ENCODE measurements at regions not wholly inside any gene's neighbourhood (a gene's known extent, or its start where the extent isn't known, plus 50 kb on each side); places are given as distances from the start of the nearest gene placed in this dataset.

DNA sequence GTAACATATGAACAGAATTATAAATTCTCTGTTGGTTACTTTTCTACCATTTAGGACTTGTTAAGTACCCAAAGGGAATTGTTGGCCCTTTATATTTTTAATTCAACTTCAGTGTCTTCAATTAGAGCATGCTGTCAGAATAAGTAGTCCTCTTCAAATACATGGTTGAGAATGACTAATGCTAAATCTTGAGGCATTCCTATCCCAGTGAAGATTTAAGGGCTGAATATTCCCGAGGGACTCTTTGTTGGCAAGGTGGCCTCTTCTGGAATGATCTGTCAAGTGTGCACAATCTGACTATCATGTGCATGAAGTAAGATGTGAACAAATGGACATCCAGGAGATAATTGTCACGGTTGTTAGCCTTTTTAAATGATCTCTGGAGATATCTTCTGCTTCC is 421.7 kb downstream of the BMP2 start:
- TF ChIP-seq, protein P1, sequence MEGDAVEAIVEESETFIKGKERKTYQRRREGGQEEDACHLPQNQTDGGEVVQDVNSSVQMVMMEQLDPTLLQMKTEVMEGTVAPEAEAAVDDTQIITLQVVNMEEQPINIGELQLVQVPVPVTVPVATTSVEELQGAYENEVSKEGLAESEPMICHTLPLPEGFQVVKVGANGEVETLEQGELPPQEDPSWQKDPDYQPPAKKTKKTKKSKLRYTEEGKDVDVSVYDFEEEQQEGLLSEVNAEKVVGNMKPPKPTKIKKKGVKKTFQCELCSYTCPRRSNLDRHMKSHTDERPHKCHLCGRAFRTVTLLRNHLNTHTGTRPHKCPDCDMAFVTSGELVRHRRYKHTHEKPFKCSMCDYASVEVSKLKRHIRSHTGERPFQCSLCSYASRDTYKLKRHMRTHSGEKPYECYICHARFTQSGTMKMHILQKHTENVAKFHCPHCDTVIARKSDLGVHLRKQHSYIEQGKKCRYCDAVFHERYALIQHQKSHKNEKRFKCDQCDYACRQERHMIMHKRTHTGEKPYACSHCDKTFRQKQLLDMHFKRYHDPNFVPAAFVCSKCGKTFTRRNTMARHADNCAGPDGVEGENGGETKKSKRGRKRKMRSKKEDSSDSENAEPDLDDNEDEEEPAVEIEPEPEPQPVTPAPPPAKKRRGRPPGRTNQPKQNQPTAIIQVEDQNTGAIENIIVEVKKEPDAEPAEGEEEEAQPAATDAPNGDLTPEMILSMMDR (IDR thresholded peaks at IDR 0.05; ENCODE audit: insufficient read depth, low read length, poor library complexity, severe bottlenecking): no peak
- no peak for TF ChIP-seq EZH2phosphoT487 (conservative IDR thresholded peaks at IDR 0.05; ENCODE audit: low read length)
- no peaks in the 10 kb centered on the region for H3K9me3 ChIP-seq (ENCODE audit: insufficient read depth, low read length)

DNA sequence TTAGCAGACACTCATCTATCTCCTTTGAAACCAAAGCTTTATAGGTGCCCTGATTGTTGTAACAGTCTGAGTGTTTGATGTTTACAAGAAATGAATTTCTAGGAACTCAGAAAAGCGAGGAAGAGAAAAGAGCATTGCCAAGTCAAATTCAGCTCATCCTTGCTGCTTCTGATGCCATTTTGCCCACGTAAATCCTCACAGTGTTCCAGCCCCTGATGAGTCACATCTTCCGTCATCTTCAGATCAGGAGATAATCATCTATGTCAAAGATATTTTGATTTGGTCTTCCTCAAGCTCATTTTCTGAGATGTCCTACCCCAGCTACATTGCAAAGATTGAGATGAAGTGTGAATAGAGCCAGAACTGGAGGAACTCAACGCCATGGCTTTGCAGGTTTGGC is 426.2 kb downstream of the BMP2 start:
- H3K27me3 ChIP-seq (ENCODE audit: low read length): no peaks in the 10 kb centered on the region
- no peak overlapping the region for H3K27ac ChIP-seq (ENCODE audit: low read depth, low read length)
- TF ChIP-seq EZH2phosphoT487 (conservative IDR thresholded peaks at IDR 0.05; ENCODE audit: low read length): no peak
- TF ChIP-seq, protein P1 (IDR thresholded peaks at IDR 0.05; ENCODE audit: insufficient read depth, low read length, poor library complexity, severe bottlenecking): no peak
- no peak overlapping the region for H3K4me3 ChIP-seq (ENCODE audit: insufficient read depth, low read length, poor library complexity, severe bottlenecking)
- no peak overlapping the region for H3K4me2 ChIP-seq (ENCODE audit: low read depth, low read length, poor library complexity, severe bottlenecking)
- no peak overlapping the region for H3K9ac ChIP-seq (ENCODE audit: low read length)
- H3K9me3 ChIP-seq (ENCODE audit: insufficient read depth, low read length): no peaks in the 10 kb centered on the region
- no peaks in the 10 kb centered on the region for H3K9me2 ChIP-seq (replicated peaks; ENCODE audit: insufficient read depth, low read length)
- H3K79me2 ChIP-seq (ENCODE audit: insufficient read depth, low read length): no peaks in the 10 kb centered on the region
- H3F3A ChIP-seq (ENCODE audit: insufficient read depth): no peaks in the 10 kb centered on the region
- no peaks in the 10 kb centered on the region for H3K36me3 ChIP-seq (ENCODE audit: low read length)
- H2AFZ ChIP-seq (ENCODE audit: low read depth, low read length, severe bottlenecking): no peak overlapping the region
- H4K20me1 ChIP-seq (ENCODE audit: low read depth, low read length): no peaks in the 10 kb centered on the region

More for the DNA sequence above, 421.7 kb downstream of the BMP2 start:
- H3K9me2 ChIP-seq (replicated peaks; ENCODE audit: insufficient read depth, low read length): no peaks in the 10 kb centered on the region
- H3K79me2 ChIP-seq (ENCODE audit: insufficient read depth, low read length): no peaks in the 10 kb centered on the region
- H3K4me2 ChIP-seq (ENCODE audit: low read depth, low read length, poor library complexity, severe bottlenecking): no peak overlapping the region
- no peaks in the 10 kb centered on the region for H3K36me3 ChIP-seq (ENCODE audit: low read length)
- no peak overlapping the region for H3K9ac ChIP-seq (ENCODE audit: low read length)
- no peaks in the 10 kb centered on the region for H3K27me3 ChIP-seq (ENCODE audit: low read length)
- H2AFZ ChIP-seq (ENCODE audit: low read depth, low read length, severe bottlenecking): no peak overlapping the region
- no peaks in the 10 kb centered on the region for H3F3A ChIP-seq (ENCODE audit: insufficient read depth)
- no peak overlapping the region for H3K4me3 ChIP-seq (ENCODE audit: insufficient read depth, low read length, poor library complexity, severe bottlenecking)
- H4K20me1 ChIP-seq (ENCODE audit: low read depth, low read length): no peaks in the 10 kb centered on the region
- no peak overlapping the region for H3K27ac ChIP-seq (ENCODE audit: low read depth, low read length)

DNA sequence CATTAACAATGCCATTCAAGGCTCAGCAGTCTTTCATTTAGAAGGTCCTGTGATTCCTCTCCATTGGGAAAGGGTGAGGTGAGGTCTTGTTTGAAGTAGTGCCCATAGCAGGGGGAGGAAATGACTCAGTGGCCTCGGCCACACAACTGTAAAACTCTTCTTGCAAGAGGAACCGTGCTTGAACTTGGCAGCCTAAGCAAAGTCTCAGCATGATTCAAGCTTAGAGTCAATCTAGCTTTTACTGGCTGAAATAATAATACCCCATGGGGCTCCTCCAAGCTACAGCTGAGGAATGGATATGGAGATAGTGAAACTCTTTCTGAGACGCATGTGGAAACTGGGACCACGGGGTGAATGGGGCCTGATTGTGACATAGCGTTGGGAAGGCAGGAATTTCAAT is 428.2 kb downstream of the BMP2 start:
- Histone ChIP-seq H4K20me1 (ENCODE audit: low read depth, low read length) (no peaks in the 10 kb centered on the region), H3K9ac (ENCODE audit: low read length) (no peak overlapping the region), H3K27ac (ENCODE audit: low read depth, low read length) (no peak overlapping the region), H3K9me2 (replicated peaks; ENCODE audit: insufficient read depth, low read length) (no peaks in the 10 kb centered on the region), H2AFZ (ENCODE audit: low read depth, low read length, severe bottlenecking) (no peak overlapping the region), H3K4me2 (ENCODE audit: low read depth, low read length, poor library complexity, severe bottlenecking) (no peak overlapping the region), H3K36me3 (ENCODE audit: low read length) (no peaks in the 10 kb centered on the region), H3K9me3 (ENCODE audit: insufficient read depth, low read length) (no peaks in the 10 kb centered on the region), H3K4me3 (ENCODE audit: insufficient read depth, low read length, poor library complexity, severe bottlenecking) (no peak overlapping the region), H3K79me2 (ENCODE audit: insufficient read depth, low read length) (no peaks in the 10 kb centered on the region), H3K27me3 (ENCODE audit: low read length) (no peaks in the 10 kb centered on the region), H3F3A (ENCODE audit: insufficient read depth) (no peaks in the 10 kb centered on the region)
- no peak for TF ChIP-seq EZH2phosphoT487 (conservative IDR thresholded peaks at IDR 0.05; ENCODE audit: low read length)
- TF ChIP-seq, protein P1 (IDR thresholded peaks at IDR 0.05; ENCODE audit: insufficient read depth, low read length, poor library complexity, severe bottlenecking): no peak
